Endometrial microvascular endothelial cells (primary cell): ENCODE measurements at regions not wholly inside any gene's neighbourhood (a gene's known extent, or its start where the extent isn't known, plus 50 kb on each side); places are given as distances from the start of the nearest gene placed in this dataset.

Experiments used
- in situ Hi-C: cut with HindIII; loops from 2 replicates; pipeline ENCODE4 v1.10.0; 2017; ENCODE audit warnings: low sequenced_read_pairs, low pct_unique_long_range_greater_than_20kb; ENCODE audit errors: inconsistent ontology term

GRCh38 chr17:5635949-5636348, 51.6 kb upstream of the NLRP1 start:
- in situ Hi-C loops, result no loop called here

GRCh38 chr17:5638596-5638995, 54.3 kb upstream of the NLRP1 start:
- in situ Hi-C loops, result no loop called here

- in situ Hi-C loops, result no loop called here
Observed at GRCh38 chr17:5640726-5641125, 56.4 kb upstream of the NLRP1 start.

GRCh38 chr17:5642752-5643151, 58.4 kb upstream of the NLRP1 start:
- in situ Hi-C loops, result no loop called here

GRCh38 chr17:5644065-5644464, 59.8 kb upstream of the NLRP1 start:
- in situ Hi-C loops, result no loop called here

- in situ Hi-C loops, result no loop called here
Observed at GRCh38 chr17:5651348-5651747, 67.0 kb upstream of the NLRP1 start.

- in situ Hi-C loops, result no loop called here
Observed at GRCh38 chr17:5661491-5662125, 77.3 kb upstream of the NLRP1 start.

GRCh38 chr17:5662409-5663085, 78.2 kb upstream of the NLRP1 start:
- in situ Hi-C loops, result no loop called here

- in situ Hi-C loops, result no loop called here
Observed at GRCh38 chr17:5665164-5665563, 80.9 kb upstream of the NLRP1 start.

GRCh38 chr17:5667871-5668270, 83.6 kb upstream of the NLRP1 start:
- in situ Hi-C loops, result no loop called here

GRCh38 chr17:5668557-5669138, 84.3 kb upstream of the NLRP1 start:
- in situ Hi-C loops, result no loop called here

- in situ Hi-C loops, result no loop called here
Observed at GRCh38 chr17:5669191-5669590, 84.9 kb upstream of the NLRP1 start.

- in situ Hi-C loops, result no loop called here
Observed at GRCh38 chr17:5672141-5672540, 87.8 kb upstream of the NLRP1 start.

- in situ Hi-C loops, result no loop called here
Observed at GRCh38 chr17:5672815-5673430, 88.6 kb upstream of the NLRP1 start.

- in situ Hi-C loops, result no loop called here
Observed at GRCh38 chr17:5675625-5676421, 91.5 kb upstream of the NLRP1 start.

- in situ Hi-C loops, result no loop called here
Observed at GRCh38 chr17:5677620-5678019, 93.3 kb upstream of the NLRP1 start.

GRCh38 chr17:5678171-5678570, 93.9 kb upstream of the NLRP1 start:
- in situ Hi-C loops, result no loop called here

GRCh38 chr17:5680766-5681165, 96.5 kb upstream of the NLRP1 start:
- in situ Hi-C loops, result no loop called here

- in situ Hi-C loops, result no loop called here
Observed at GRCh38 chr17:5683241-5683640, 98.9 kb upstream of the NLRP1 start.
